ENCODE measurements at regions not wholly inside any gene's neighbourhood (a gene's known extent, or its start where the extent isn't known, plus 50 kb on each side); places are given as distances from the start of the nearest gene placed in this dataset.

DNA sequence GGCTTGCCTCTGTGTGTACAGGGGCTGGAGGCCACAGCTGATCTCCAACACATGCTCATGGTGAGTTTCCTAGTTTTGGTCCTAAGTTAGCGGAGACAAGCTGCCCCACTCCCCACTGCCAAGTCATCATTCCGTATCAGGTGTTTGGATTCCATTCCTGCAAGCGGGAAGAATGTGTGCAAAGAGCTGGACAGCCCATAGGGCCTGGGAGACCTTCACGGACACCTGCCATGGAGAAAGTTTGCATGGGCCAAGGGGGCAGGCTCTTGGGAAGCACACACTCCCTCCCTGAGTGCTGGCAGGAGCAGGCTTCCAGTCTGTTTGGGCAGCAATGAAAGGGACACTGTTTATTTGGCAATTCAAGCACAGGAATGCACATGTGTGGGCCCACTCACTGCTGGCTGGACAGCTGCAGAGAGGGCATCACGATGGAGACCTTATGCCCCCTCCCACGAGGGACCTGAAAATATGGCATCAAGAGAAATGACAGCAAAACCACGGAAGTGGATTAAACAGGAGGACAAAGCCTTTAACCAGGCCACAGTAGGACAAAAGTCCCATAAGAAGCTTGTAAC is 149.7 kb downstream of the KLF13 start:
- peaks cover 28% of the 10 kb centered on the region for H3K4me1 ChIP-seq (ENCODE audit: control insufficient read depth, insufficient read depth, low read length)
- no TSS peak for BruUV-seq (replicated peaks)
- 71% methylated on average over 7 of the region's 7 CpGs for WGBS (ENCODE audit: insufficient coverage, insufficient replicate concordance, low lambda C conversion rate, missing lambda C conversion rate)

More for the DNA sequence above, 149.7 kb downstream of the KLF13 start:
- no peak overlapping the region for H3K4me2 ChIP-seq (ENCODE audit: control insufficient read depth, insufficient read depth)
- ChIA-PET POLR2A (interaction anchor here (0.6 kb wide), 1 partner anchor 72 kb away, joined by 3 read pairs; no protein-coding TSS in a partner anchor), SMC1A (ENCODE audit: uncharacterized antibody, unreplicated experiment) (interaction anchor here (1.2 to 7.0 kb wide), 3 partner anchors 12 to 107 kb away, joined by 3 to 48 read pairs (median 5); no protein-coding TSS in a partner anchor), CTCF (interaction anchor here (5.3 to 10.7 kb wide), 3 partner anchors 13 to 41 kb away, joined by 32 to 122 read pairs (median 63); no protein-coding TSS in a partner anchor), RAD21 (ENCODE audit: unreplicated experiment) (interaction anchor here (0.6 to 6.6 kb wide), 3 partner anchors 12 to 110 kb away, joined by 3 to 83 read pairs (median 63); no protein-coding TSS in a partner anchor)
- H3K36me3 ChIP-seq (ENCODE audit: control insufficient read depth in 2 of 2, insufficient read depth in 2 of 2, low read length in 1 of 2) = no peaks in the 10 kb centered on the region
- H4K20me1 ChIP-seq (ENCODE audit: control insufficient read depth, insufficient read depth) = no peaks in the 10 kb centered on the region
- H3K27ac ChIP-seq (ENCODE audit: control insufficient read depth, insufficient read depth) = no peak overlapping the region
- intact Hi-C loops (cut with micrococcal nuclease; ENCODE audit: unreplicated experiment) (no loop called here), in situ Hi-C loops (cut with MboI) (no loop called here)
- no peaks in the 10 kb centered on the region for H3K9me3 ChIP-seq (replicated peaks; ENCODE audit: control insufficient read depth, insufficient read depth, low read length)
- H3K4me3 ChIP-seq = no peak overlapping the region
- no peak for ATAC-seq
- TF ChIP-seq CBX5 (IDR thresholded peaks at IDR 0.05; ENCODE audit: low read depth) (no peak), PML (IDR thresholded peaks at IDR 0.05; ENCODE audit: low read length) (no peak), MTA3 (IDR thresholded peaks at IDR 0.05; ENCODE audit: borderline replicate concordance, low read length) (no peak), NR2F1 (conservative IDR thresholded peaks at IDR 0.05) (no peak)
- TF ChIP-seq, protein P1, sequence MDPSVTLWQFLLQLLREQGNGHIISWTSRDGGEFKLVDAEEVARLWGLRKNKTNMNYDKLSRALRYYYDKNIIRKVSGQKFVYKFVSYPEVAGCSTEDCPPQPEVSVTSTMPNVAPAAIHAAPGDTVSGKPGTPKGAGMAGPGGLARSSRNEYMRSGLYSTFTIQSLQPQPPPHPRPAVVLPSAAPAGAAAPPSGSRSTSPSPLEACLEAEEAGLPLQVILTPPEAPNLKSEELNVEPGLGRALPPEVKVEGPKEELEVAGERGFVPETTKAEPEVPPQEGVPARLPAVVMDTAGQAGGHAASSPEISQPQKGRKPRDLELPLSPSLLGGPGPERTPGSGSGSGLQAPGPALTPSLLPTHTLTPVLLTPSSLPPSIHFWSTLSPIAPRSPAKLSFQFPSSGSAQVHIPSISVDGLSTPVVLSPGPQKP (IDR thresholded peaks at IDR 0.05; ENCODE audit: low read depth, low read length) = no peak
- TF ChIP-seq, protein P2, sequence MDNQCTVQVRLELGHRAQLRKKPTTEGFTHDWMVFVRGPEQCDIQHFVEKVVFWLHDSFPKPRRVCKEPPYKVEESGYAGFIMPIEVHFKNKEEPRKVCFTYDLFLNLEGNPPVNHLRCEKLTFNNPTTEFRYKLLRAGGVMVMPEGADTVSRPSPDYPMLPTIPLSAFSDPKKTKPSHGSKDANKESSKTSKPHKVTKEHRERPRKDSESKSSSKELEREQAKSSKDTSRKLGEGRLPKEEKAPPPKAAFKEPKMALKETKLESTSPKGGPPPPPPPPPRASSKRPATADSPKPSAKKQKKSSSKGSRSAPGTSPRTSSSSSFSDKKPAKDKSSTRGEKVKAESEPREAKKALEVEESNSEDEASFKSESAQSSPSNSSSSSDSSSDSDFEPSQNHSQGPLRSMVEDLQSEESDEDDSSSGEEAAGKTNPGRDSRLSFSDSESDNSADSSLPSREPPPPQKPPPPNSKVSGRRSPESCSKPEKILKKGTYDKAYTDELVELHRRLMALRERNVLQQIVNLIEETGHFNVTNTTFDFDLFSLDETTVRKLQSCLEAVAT (IDR thresholded peaks at IDR 0.05) = no peak
- TF ChIP-seq, protein P3, sequence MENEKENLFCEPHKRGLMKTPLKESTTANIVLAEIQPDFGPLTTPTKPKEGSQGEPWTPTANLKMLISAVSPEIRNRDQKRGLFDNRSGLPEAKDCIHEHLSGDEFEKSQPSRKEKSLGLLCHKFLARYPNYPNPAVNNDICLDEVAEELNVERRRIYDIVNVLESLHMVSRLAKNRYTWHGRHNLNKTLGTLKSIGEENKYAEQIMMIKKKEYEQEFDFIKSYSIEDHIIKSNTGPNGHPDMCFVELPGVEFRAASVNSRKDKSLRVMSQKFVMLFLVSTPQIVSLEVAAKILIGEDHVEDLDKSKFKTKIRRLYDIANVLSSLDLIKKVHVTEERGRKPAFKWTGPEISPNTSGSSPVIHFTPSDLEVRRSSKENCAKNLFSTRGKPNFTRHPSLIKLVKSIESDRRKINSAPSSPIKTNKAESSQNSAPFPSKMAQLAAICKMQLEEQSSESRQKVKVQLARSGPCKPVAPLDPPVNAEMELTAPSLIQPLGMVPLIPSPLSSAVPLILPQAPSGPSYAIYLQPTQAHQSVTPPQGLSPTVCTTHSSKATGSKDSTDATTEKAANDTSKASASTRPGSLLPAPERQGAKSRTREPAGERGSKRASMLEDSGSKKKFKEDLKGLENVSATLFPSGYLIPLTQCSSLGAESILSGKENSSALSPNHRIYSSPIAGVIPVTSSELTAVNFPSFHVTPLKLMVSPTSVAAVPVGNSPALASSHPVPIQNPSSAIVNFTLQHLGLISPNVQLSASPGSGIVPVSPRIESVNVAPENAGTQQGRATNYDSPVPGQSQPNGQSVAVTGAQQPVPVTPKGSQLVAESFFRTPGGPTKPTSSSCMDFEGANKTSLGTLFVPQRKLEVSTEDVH (IDR thresholded peaks at IDR 0.05; ENCODE audit: low read depth, partially characterized antibody) = no peak
- no peak overlapping the region for H3K9ac ChIP-seq (ENCODE audit: control insufficient read depth, insufficient read depth, low read length)
- no peak overlapping the region for H2AFZ ChIP-seq (ENCODE audit: control insufficient read depth, low read depth, low read length)
- no peak for FAIRE-seq
- DNase-seq (ENCODE audit: low read depth, low spot score) = no peak
- no peaks in the 10 kb centered on the region for H3K27me3 ChIP-seq (replicated peaks in 1 of 2; ENCODE audit: control insufficient read depth in 2 of 2, insufficient read depth in 2 of 2, low read length in 1 of 2)
- H3K79me2 ChIP-seq (ENCODE audit: control insufficient read depth, insufficient read depth, low read length) = no peaks in the 10 kb centered on the region

Data from GM12878 (cell line).